ENCODE measurements at regions not wholly inside any gene's neighbourhood (a gene's known extent, or its start where the extent isn't known, plus 50 kb on each side); places are given as distances from the start of the nearest gene placed in this dataset.

GRCh38 chr17:79484600-79485418, 126.0 kb downstream of the RBFOX3 start:
- TF ChIP-seq POLR2A (IDR thresholded peaks at IDR 0.05) (no peak), CTCF (IDR thresholded peaks at IDR 0.05 in 8 of 11, conservative IDR thresholded peaks at IDR 0.05 in 3 of 11) (no peak)
